ENCODE measurements at regions not wholly inside any gene's neighbourhood (a gene's known extent, or its start where the extent isn't known, plus 50 kb on each side); places are given as distances from the start of the nearest gene placed in this dataset.

- no peaks in the 10 kb centered on the region for H3K9me2 ChIP-seq (replicated peaks; ENCODE audit: low read depth, low read length)
- no peaks in the 10 kb centered on the region for H3F3A ChIP-seq (ENCODE audit: low read depth)
- H3K4me1 ChIP-seq (ENCODE audit: insufficient read depth, low read length, poor library complexity, severe bottlenecking), result no peaks in the 10 kb centered on the region
- no peak overlapping the region for H3K9ac ChIP-seq (ENCODE audit: low read depth, low read length, poor library complexity, severe bottlenecking)
- H4K20me1 ChIP-seq (ENCODE audit: insufficient read depth, low read length, poor library complexity, severe bottlenecking), result no peaks in the 10 kb centered on the region
- H2AFZ ChIP-seq (ENCODE audit: low read length), result no peak overlapping the region
- H3K27me3 ChIP-seq (ENCODE audit: insufficient read depth, low read length, poor library complexity, severe bottlenecking), result no peaks in the 10 kb centered on the region
- no peaks in the 10 kb centered on the region for H3K36me3 ChIP-seq (ENCODE audit: insufficient read depth, low read length)
- no peak overlapping the region for H3K4me3 ChIP-seq (ENCODE audit: low read length, poor library complexity, severe bottlenecking)
- H3K9me3 ChIP-seq (ENCODE audit: insufficient read depth, low read depth, low read length), result peaks cover 8% of the 10 kb centered on the region; the same call in 1 of the 2 replicates
- H3K79me2 ChIP-seq (ENCODE audit: insufficient read depth, low read length), result no peaks in the 10 kb centered on the region
- TF ChIP-seq, protein P1, sequence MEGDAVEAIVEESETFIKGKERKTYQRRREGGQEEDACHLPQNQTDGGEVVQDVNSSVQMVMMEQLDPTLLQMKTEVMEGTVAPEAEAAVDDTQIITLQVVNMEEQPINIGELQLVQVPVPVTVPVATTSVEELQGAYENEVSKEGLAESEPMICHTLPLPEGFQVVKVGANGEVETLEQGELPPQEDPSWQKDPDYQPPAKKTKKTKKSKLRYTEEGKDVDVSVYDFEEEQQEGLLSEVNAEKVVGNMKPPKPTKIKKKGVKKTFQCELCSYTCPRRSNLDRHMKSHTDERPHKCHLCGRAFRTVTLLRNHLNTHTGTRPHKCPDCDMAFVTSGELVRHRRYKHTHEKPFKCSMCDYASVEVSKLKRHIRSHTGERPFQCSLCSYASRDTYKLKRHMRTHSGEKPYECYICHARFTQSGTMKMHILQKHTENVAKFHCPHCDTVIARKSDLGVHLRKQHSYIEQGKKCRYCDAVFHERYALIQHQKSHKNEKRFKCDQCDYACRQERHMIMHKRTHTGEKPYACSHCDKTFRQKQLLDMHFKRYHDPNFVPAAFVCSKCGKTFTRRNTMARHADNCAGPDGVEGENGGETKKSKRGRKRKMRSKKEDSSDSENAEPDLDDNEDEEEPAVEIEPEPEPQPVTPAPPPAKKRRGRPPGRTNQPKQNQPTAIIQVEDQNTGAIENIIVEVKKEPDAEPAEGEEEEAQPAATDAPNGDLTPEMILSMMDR (conservative IDR thresholded peaks at IDR 0.05; ENCODE audit: low read length), result no peak
- TF ChIP-seq EZH2phosphoT487 (IDR thresholded peaks at IDR 0.05; ENCODE audit: borderline replicate concordance), result no peak
- no peak overlapping the region for H3K4me2 ChIP-seq (ENCODE audit: low read depth, low read length, poor library complexity, severe bottlenecking)
Measured at GRCh38 chr17:72258711-72259110, 137.9 kb downstream of the SOX9 start.

DNA sequence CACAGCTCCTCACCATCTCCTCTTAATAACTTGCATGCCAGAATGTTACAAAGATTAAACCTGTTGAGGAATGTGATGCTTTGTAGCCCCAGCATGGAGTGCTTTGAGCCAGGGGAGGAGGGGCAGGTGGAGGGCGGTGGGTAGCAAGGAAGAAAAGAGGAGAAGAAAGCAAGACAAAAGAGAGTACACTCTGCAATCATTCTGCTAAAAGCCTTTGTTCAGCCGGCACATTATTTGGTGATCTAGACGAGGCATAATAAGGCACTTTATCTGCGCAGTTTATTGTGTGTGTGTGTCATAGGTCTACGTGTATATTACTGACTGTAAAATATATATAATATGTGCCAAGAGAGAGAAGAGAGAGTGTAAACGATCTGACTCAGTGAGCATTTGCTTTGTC, 139.1 kb downstream of the SOX9 start:
- Histone ChIP-seq H2AFZ (ENCODE audit: low read length) (no peak overlapping the region), H4K20me1 (ENCODE audit: insufficient read depth, low read length, poor library complexity, severe bottlenecking) (no peaks in the 10 kb centered on the region), H3K9me2 (replicated peaks; ENCODE audit: low read depth, low read length) (no peaks in the 10 kb centered on the region), H3K36me3 (ENCODE audit: insufficient read depth, low read length) (no peaks in the 10 kb centered on the region), H3K9ac (ENCODE audit: low read depth, low read length, poor library complexity, severe bottlenecking) (no peak overlapping the region), H3F3A (ENCODE audit: low read depth) (no peaks in the 10 kb centered on the region), H3K4me2 (ENCODE audit: low read depth, low read length, poor library complexity, severe bottlenecking) (no peak overlapping the region), H3K4me3 (ENCODE audit: low read length, poor library complexity, severe bottlenecking) (no peak overlapping the region), H3K9me3 (ENCODE audit: insufficient read depth, low read depth, low read length) (peaks cover 8% of the 10 kb centered on the region; the same call in 1 of the 2 replicates), H3K27me3 (ENCODE audit: insufficient read depth, low read length, poor library complexity, severe bottlenecking) (no peaks in the 10 kb centered on the region), H3K4me1 (ENCODE audit: insufficient read depth, low read length, poor library complexity, severe bottlenecking) (no peaks in the 10 kb centered on the region), H3K79me2 (ENCODE audit: insufficient read depth, low read length) (no peaks in the 10 kb centered on the region)
- no peak for TF ChIP-seq EZH2phosphoT487 (IDR thresholded peaks at IDR 0.05; ENCODE audit: borderline replicate concordance)
- TF ChIP-seq, protein P1 (conservative IDR thresholded peaks at IDR 0.05; ENCODE audit: low read length), result no peak

DNA sequence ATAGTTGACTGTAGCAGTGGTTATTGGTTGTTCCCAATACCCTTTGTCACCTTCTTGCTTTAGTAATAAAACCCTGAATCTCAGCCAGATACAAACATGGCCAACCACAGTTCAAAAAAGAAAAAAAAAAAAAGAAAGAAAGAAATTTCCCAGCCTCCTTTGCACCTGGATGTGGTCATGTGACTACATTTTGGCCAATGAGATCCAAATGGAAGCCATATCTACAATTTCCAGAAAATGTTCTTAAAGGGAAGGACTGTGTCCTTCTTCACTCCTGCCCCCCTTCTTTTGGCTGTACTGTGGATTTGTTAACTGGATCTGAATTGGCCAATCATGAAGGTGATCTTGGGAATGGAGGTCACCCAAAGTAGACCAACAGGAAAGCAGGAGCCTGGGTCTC, 141.9 kb downstream of the SOX9 start:
- no peaks in the 10 kb centered on the region for H4K20me1 ChIP-seq (ENCODE audit: insufficient read depth, low read length, poor library complexity, severe bottlenecking)
- TF ChIP-seq, protein P1 (conservative IDR thresholded peaks at IDR 0.05; ENCODE audit: low read length), result no peak
- no peak for TF ChIP-seq EZH2phosphoT487 (IDR thresholded peaks at IDR 0.05; ENCODE audit: borderline replicate concordance)
- H3K36me3 ChIP-seq (ENCODE audit: insufficient read depth, low read length), result no peaks in the 10 kb centered on the region
- H3K4me1 ChIP-seq (ENCODE audit: insufficient read depth, low read length, poor library complexity, severe bottlenecking), result no peaks in the 10 kb centered on the region
- no peak overlapping the region for H2AFZ ChIP-seq (ENCODE audit: low read length)
- no peaks in the 10 kb centered on the region for H3K9me2 ChIP-seq (replicated peaks; ENCODE audit: low read depth, low read length)
- H3K27me3 ChIP-seq (ENCODE audit: insufficient read depth, low read length, poor library complexity, severe bottlenecking), result no peaks in the 10 kb centered on the region
- H3K9me3 ChIP-seq (ENCODE audit: insufficient read depth, low read depth, low read length), result peaks cover 8% of the 10 kb centered on the region; the same call in 1 of the 2 replicates
- H3F3A ChIP-seq (ENCODE audit: low read depth), result no peaks in the 10 kb centered on the region
- no peak overlapping the region for H3K4me3 ChIP-seq (ENCODE audit: low read length, poor library complexity, severe bottlenecking)
- no peak overlapping the region for H3K9ac ChIP-seq (ENCODE audit: low read depth, low read length, poor library complexity, severe bottlenecking)
- H3K79me2 ChIP-seq (ENCODE audit: insufficient read depth, low read length), result no peaks in the 10 kb centered on the region
- H3K4me2 ChIP-seq (ENCODE audit: low read depth, low read length, poor library complexity, severe bottlenecking), result no peak overlapping the region

All from Loucy (cell line).